ENCODE measurements at regions not wholly inside any gene's neighbourhood (a gene's known extent, or its start where the extent isn't known, plus 50 kb on each side); places are given as distances from the start of the nearest gene placed in this dataset.

DNA sequence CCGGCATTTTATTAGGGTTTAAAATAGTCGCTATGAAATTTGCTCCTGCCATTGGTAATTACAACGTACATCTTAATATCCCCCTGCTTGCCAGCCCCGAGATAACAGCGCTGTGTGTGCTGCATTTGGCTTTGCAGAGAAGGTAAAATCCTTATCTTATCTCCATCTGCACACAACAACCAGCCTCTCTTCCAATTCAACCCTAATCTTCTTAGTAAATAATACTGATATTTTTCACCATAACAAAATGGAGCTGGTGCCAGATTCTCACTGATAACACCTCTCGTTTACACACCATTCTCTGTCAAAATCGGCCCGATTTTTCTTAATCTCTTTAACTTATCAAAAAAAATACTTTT lies 61.4 kb upstream of the SIX3 start (continued):
- TF ChIP-seq, protein P1, sequence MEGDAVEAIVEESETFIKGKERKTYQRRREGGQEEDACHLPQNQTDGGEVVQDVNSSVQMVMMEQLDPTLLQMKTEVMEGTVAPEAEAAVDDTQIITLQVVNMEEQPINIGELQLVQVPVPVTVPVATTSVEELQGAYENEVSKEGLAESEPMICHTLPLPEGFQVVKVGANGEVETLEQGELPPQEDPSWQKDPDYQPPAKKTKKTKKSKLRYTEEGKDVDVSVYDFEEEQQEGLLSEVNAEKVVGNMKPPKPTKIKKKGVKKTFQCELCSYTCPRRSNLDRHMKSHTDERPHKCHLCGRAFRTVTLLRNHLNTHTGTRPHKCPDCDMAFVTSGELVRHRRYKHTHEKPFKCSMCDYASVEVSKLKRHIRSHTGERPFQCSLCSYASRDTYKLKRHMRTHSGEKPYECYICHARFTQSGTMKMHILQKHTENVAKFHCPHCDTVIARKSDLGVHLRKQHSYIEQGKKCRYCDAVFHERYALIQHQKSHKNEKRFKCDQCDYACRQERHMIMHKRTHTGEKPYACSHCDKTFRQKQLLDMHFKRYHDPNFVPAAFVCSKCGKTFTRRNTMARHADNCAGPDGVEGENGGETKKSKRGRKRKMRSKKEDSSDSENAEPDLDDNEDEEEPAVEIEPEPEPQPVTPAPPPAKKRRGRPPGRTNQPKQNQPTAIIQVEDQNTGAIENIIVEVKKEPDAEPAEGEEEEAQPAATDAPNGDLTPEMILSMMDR (IDR thresholded peaks at IDR 0.05; ENCODE audit: control extremely low read depth in 1 of 3, insufficient read depth in 1 of 3, low read depth in 1 of 3, low read length in 3 of 3): no peak
- TF ChIP-seq KDM5A (IDR thresholded peaks at IDR 0.05; ENCODE audit: low read length): no peak
- no peak for TF ChIP-seq RNF2 (IDR thresholded peaks at IDR 0.05; ENCODE audit: borderline replicate concordance, low read depth, low read length, missing control alignments, poor library complexity, severe bottlenecking)

Measured in H1 (cell line).